Embryonic facial prominence (tissue), 1 donor: ENCODE measurements at regions not wholly inside any gene's neighbourhood (a gene's known extent, or its start where the extent isn't known, plus 50 kb on each side); places are given as distances from the start of the nearest gene placed in this dataset.

Experiments used
- DNase-seq: peaks from one replicate; pipeline ENCODE4 v3.0.0-alpha.2; 2016; ENCODE audit errors: extremely low spot score

DNA sequence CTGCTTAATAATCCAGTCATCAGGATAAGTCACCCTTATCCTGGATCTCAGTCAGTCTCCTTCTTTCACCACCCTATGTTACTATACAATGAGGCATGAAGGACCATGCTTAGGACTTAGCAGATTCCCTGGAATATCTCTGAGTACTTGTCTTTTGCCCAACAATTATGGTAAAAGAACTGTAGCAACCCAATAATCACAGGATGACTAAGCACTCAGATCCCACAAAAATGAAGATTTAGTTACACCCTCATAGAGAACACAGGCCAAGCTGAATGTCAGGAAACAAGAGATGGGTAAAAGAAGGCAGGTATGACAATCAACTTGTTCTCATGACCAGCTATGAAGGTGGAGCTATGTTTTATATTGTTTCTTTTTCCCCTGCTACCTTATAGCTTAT lies 91.4 kb downstream of the EDN1 start:
- no peak for DNase-seq

DNA sequence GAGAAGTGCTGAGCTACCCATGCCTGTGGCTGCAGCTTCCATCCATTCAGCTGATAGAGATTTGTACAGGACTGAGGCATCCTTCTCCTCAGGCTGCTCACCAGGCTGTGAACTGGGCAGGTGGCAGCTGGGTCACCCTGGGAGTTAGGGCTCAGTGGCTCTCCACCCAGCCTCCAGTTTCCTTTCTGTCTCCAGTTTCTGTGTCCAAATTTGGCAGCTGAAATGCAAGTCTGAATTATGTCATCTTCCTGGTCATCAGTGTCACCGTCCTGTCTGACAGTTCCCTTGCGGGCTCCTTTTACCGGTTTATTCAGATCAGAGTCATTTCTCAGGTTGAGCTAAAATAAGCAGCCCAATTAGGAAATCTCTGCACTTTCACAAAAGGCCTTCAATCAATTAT lies 93.3 kb downstream of the EDN1 start:
- no peak for DNase-seq

DNA sequence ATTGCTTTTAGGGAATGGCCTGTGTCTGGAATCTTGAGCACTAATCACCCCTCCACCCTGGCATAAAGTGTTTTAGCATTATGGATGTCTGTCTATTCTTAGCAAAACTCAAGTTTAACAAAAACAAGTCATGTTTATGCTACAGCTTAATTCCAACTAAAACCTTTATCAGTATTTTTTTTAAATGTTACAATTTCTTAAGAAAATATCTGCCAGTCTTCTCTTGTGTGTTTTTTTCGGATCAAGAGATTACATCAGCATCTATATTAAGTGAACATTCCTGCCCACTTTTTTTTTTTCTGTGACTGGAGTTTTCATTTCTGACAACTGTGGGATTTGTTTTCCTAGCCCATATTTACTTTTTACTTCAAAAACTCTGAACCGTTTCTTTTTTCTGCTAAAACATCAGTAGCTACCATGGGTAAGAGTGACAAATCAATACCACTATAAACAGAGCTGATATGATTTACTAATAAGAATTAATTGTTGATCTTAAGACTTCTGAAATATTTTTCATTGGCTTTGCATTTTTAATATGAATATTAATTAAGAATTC lies 94.3 kb downstream of the EDN1 start:
- no peak for DNase-seq

DNA sequence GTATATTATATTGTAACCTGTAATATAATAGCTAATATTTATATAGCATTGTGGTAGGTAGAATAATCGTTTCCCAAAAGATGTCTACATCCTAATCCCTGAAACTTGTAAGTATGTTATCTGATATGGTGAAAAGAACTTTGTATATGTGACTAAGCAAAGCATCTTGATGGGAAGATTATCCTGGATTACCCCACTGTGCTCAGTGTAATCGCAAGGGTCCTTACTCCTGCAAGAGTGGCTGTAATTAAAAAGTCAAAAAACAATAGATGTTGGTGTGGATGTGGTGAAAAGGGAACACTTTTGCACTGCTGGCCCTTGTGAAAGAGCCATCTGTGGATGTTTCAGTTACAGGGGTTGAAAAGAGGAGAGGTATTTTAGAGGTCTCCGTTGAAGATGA lies 95.2 kb downstream of the EDN1 start:
- no peak for DNase-seq

DNA sequence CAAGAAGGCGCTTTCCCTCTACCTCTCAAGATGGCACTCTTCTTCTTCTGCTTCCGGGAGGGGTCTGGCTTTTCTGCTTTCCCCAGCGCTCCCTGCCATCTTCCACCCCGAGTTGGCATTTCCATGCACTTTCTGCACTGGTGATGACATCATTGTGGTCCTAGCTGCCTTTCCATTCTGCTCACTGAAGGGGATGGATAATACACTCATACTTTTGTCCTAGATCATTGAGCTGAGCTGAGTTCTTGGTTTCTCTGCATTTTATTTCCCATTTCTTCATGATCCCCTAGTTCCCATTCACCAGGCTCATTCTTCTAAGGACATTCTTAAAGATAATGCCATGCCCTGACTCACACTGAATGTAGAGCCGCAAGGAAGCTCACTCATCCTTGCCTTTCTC lies 96.7 kb downstream of the EDN1 start:
- DNase-seq, result no peak

DNA sequence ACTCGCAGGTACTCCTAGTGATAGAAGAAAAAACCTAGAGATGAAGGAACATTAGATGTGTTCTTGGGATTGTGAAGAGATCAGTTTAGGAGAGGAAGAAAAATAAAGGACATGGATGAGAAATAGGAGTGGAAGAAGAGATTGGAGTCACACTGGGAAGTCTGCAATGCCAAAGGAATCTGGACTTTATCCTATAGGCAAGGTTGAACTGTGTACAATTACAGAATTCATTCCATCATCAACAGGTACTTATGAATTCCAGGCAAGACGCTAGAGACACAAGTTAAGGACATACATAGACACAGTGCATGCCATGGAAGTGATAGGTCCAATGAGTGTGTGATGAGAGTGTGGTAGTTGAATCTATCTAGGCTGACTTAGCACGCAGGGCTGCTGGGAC lies 101.3 kb downstream of the EDN1 start:
- DNase-seq, result no peak

DNA sequence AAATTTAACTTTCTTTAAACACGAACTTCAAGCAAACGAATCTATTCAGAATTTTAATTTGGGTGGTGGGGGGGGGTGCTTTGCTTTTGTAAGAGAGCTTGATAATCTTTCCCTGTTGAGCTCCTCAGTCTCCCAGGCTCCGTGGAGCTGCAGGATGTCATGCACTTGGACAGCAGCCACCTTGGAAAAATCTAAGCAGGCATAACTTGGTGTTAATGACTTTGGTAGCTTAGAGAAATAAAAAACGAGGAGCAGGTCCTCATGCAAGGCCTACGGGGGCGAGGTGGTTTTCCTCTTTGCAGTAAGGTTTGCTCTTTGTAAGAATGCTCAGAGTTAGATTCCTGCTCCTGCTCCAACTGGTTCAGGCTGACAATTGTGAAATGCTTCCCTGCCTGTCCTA lies 102.3 kb downstream of the EDN1 start:
- DNase-seq, result no peak

DNA sequence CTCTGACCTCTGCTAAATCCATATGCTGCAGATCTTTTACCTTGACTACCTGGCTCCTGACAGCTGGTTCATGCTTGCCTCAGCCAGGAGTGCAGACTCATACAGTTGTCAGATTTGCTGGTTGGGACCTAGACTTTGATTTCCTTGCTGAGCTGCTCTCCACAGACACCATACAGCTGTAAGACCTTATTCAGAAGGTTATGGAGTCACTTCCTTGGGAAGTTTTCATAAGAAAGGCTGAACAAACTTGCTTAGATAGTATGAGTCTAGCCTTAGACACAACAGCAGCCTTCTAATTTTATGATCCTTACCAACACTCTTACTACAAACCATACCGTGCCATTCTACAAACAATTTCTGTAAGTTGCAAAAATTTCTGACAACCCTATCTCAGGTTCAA lies 102.9 kb downstream of the EDN1 start:
- DNase-seq, result no peak

DNA sequence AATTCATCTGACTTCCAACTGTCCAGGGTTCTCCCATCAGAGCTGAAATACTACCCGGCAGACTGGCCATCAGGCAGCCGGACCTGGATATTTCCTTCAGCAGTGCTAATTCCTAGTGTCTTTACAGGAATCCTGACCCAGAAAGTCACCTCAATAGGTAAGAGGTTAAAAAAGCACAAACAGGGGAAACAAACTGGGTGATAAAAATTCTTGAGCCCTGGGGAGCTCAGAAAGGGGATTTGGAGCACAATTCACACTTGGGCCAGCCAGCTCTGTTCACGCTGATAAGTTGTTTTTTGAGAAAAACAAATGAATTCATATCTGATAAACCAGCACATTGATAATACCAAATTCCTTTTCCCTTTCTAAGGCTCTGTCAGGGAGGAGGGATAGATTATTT lies 104.0 kb downstream of the EDN1 start:
- no peak for DNase-seq

DNA sequence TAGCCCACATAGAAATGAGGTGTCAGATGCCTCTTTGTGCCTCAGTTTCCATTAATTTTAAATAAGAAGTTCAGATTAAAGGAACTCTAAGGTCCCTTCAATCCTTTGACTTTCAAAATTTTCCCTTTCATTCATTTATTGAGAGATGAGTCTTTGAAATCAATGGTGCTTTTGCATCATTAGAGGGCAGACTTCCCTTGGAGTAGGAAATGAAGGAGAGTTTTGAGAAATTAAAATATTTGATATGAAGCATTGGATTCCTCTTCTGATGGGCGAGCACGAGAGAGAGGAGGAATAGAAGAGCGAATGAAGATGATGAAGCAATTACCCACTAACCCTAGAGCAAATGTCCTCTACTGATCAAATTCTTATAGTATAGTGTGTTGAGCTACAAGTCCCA lies 105.7 kb downstream of the EDN1 start:
- DNase-seq, result no peak

DNA sequence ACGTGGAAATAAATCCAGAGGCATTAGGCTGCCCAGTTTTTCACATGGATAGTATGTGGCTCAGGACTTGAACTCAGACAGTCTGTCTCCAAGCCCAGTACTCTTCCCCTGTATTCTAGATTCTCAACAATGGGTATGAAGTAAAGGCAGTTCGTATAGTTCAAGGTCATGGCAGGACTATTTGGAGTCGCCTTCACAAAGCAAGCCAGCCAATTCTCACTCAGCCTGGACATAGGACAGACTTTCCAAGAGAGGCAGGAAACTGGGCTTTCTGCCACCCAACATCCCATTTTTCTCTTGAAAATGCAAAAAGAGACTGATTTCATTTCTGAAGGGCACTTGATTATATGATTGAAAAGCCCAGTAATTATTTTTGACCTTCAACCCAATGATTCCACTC lies 111.0 kb downstream of the EDN1 start:
- DNase-seq, result no peak

DNA sequence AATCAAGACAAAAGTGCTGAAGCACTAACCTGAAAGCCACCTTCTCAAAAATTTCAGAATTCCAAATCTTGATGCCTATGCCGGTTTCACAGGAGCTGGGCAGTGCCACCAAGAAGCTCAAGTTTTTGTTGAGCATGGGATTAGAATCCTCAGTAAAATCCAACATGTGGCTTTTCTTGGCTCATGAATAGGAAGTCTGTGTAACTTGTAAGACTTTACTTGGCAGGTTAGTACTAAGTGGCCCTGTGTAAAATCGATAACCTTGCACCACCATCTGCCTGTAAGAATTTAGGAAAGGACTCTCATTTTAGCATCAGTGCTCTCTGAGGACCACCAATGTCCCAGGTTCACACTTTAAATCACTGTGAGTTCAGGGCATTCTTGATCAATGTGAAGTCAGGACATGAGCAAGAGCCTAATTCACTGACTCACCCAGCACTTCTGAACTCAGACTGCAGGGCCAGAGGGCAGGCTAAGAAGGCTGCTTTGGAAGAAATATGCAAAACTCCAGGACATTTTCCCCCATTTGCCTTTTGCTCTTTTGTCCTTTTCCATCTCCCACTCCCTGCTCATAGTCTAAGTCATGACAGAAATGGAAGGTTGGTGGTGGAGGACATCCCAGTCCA lies 113.2 kb downstream of the EDN1 start:
- DNase-seq, result no peak

DNA sequence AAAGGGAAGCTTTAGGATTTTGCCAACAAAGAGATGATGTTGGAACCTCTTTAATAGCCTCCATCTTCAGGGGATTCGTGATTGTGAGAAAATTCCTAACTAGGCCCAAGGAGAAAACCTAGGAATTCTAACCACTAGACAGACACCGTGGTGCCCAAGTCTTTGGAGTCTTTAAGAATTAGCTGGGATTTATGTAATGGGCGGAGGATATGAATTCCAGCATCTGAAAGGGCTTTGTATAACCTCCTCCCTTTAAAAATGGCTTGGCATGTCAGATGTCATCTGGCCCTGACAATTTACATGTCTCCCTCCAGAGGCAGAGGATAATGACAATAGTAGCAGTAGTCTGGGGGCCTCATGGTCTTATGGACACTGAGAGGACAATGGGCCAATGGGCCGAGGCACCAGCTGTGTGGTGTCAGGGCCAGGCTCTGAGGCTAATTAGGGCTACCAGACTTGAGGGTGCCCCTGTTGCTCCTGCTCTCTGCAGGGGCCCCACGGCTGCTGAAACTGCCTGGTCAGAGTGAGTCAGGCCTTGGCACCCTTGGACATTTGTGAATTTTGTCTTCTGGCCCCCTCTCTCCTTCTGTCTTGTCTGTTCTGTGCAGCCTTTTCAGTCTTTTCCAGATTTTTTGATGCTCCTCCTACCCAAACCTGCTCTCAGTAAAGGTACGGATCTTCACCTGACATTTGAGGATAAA lies 113.9 kb downstream of the EDN1 start:
- no peak for DNase-seq

DNA sequence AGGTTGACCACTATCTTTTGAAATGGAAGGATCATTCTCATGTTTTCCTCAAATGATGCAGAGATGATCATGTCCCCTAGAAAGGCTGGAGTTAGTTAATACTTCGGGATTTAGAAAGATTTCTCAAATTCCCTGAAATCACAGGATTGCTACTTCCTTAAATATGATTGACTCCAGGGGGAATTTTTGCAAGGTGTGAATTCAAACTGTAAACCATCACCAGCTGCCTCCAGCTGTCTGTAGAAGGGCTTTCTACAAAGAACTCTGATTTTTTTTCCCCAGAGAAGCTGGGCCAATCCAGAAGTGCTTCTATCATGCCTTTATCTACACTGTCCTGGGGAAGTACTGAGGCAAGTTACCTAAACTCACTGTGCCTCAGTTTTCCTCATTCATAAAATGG lies 114.5 kb downstream of the EDN1 start:
- no peak for DNase-seq

DNA sequence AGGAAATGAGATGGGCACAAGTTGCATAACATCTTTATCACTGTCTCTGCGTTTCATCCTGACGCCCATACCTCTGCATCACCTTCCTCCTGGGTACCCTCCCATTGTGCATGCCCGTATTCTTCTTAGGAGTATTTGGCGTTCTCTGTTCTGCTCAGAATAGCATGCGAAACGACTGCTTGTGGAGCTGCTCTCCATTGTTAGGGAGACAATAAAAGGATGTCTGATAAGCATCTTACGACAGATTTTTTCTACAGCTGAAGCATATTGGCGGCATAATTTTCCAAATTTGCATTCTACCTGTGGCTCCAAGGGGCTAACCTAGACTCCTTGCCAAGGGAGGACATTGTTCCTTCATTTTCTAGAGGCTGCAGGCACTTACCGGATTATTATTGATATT lies 118.6 kb downstream of the EDN1 start:
- no peak for DNase-seq

DNA sequence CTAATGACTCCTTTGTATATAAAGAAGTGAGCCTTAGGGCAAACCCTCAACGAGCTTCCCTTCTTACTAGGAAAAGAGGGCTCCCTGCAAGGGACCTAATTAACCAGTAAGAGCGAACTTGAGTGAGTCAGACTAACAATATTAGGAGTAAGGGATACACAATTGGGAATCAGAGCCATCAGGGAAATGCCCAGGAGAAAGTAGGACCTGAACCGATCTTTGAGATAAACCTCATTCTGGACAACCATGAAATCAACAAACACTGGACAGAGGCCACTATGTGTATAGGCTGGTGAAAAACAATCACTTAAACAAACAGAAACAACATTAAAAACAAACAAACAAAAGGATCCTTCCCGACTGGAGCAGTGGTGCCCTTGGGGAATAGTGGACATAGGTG lies 120.8 kb downstream of the EDN1 start:
- no peak for DNase-seq

DNA sequence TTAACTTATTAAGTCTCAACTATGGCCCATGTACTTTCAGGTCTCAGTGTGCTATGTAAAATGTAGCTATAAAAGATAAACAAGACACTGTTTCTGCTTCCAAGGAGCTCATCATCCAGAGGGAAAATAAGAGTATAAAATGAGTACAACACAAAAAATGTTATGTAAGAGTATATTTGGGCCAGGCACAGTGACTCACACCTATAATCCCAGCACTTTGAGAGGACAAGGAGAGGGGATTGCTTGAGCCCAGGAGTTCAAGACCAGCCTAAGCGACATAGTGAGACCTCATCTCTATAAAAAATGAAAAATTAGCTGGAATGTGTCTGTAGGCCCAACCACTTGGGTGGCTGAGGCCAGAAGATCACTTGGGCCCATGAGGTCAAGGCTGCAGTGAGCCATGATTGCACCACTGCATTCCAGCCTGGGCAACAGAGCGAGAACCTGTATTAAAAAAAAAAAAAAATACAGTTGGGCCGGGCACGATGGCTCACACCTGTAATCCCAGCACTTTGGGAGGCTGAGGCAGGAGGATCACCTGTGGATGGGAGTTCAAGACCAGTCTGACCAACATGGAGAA lies 124.0 kb downstream of the EDN1 start:
- DNase-seq, result no peak

DNA sequence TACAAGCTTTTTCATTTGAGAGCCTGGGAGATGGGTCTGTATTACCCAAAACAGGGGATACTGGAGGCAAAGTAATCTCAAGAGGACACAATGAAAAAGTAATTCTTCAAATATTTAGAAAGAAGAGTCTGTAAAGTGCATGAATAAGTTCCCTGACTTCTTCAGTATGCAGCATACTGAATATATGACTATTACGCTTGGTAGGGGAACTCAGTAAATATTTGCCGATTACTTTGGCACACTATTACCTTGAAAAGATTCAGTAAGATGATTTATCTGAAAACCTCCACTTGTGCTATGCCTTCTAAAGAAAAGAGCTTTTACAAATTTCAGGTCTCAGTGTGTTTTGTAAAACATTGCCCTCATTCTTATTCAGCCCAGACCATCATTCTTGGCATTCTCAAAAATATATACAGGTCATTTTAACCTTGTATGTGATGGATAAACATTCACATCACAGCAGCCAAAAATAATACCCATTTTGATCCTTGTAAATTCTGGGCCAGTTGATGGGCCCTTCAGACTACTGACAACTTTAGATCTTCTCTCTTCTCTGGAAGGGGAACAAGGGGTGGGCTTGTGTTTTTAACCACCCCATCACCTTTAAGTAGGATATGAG lies 125.9 kb downstream of the EDN1 start:
- no peak for DNase-seq

DNA sequence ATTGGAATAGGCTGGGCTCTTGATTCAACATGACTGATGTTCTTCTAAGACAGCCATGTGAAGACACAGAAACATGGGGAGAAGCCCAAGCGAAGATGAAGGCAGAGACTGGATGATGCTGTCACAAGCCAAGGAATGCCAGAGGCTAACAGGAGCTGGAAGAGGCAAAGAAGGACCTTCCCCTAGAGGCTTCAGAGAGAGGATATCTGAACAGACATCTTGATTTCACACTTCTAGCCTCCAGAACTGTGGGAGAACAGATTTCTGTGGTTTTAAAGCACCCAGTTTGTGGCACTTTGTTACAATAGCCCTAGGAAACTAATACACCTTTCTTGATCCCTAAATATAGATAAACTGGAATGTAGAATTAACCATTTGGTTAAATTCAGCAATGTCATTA lies 127.0 kb downstream of the EDN1 start:
- no peak for DNase-seq

DNA sequence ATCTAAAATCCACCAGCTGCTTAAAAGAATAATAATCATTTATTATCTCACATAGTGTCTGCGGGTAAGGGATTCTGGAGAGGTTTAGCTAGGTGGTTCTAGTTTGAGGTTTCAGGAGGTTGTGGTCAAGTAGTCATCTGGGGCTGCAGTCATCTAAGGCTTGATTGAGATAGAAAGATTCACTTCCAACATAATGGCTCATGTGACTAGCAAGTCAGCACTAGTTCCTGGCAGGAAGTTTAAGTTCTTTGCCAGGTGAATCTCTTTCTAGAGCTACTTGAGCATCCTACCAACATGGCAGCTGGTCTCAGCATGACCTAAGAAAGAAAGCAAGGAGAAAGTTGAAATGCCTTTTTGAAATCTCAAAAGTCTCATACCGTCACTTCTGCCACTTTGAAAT lies 128.8 kb downstream of the EDN1 start:
- no peak for DNase-seq

DNA sequence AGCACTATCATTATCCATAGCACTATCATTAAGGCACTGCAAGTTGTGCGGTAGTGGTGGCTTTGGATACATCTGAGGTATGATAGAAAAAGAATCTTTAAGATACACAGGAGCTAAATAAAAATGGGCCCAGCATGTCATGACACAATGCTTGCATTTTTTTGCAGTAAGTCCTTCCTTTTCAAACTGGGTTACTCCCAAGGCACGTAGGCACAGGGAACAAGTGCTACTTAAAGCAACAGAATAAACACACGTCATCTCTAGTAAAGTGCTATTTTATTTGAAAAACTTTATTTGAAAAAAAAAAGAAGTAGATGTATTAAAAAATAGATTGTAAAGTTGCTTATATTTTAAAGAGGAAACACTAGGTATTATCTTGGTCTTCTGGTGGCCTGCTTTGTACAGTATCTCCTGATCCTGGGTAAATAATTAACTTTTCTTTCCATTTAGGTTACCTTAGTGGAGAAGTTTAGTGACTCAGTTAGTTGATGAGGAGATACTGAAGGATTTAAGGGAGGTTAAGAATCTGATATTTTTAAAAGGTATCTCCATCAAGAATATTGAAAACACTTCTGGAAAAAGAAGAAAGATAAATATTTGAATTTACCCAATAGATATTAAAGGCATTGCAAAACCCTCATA lies 129.6 kb downstream of the EDN1 start:
- no peak for DNase-seq

DNA sequence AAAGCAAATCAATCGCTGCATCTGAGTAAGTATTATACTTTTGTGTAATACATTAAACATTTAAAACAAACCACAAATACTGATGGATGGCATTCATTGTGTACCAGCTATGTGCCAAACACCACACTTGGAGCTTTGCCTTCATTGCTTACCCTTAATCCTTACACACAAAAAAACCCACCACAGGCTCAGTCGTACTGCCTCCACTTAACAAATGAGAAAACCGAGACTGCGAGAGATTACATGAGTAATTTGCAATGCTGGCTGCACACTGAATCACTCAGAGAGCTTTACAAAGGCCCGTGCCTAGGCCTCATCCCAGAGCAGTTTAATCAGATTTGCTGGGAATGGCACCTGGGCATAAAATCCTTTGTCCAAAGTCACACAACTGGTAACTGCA lies 130.5 kb downstream of the EDN1 start:
- DNase-seq, result no peak
